Fibroblast of lung (primary cell): ENCODE measurements at regions not wholly inside any gene's neighbourhood (a gene's known extent, or its start where the extent isn't known, plus 50 kb on each side); places are given as distances from the start of the nearest gene placed in this dataset.

Experiments used
- DNase-seq, 2 donors: peaks; one replicate each; pipeline versions ENCODE4 v3.0.0 to v3.0.0-alpha.2; 2010; ENCODE audit warnings: low read depth in 2 of 2
- H2AFZ ChIP-seq: 2 replicates; pipeline ENCODE4 v1.5.1; 2012; ENCODE audit warnings: low read length, control low read depth, inconsistent platforms
- H3K27ac ChIP-seq: 2 replicates; pipeline ENCODE4 v1.5.1; 2011; ENCODE audit warnings: low read length, control low read depth; ENCODE audit not compliant: insufficient read depth
- H3K27me3 ChIP-seq: 2 replicates; pipeline ENCODE4 v1.5.1; 2011; ENCODE audit warnings: mild to moderate bottlenecking, low read length; ENCODE audit not compliant: control insufficient read depth, insufficient read depth
- H3K36me3 ChIP-seq: 2 replicates; pipeline ENCODE4 v1.5.1; 2011; ENCODE audit warnings: low read length; ENCODE audit not compliant: control insufficient read depth, insufficient read depth
- H3K4me1 ChIP-seq: 2 replicates; pipeline ENCODE4 v1.5.1; 2011; ENCODE audit warnings: low read length; ENCODE audit not compliant: control insufficient read depth, insufficient read depth; ENCODE audit errors: extremely low read depth
- H3K4me2 ChIP-seq: 2 replicates; pipeline ENCODE4 v1.5.1; 2011; ENCODE audit warnings: low read length, control low read depth; ENCODE audit not compliant: insufficient read depth; ENCODE audit errors: extremely low read depth
- H3K4me3 ChIP-seq, 4 experiments: fragments of 200-600 bp in 1 of 4; sonication (generic) in 1 of 4; replicated peaks in 1 of 4; 2 replicates each; pipeline ENCODE4 v1.5.1; 2011 to 2016; ENCODE audit warnings: low read length in 4 of 4, low read depth in 3 of 4, mild to moderate bottlenecking in 3 of 4, control low read depth in 2 of 4, inconsistent platforms in 1 of 4, mixed read lengths in 1 of 4; ENCODE audit not compliant: insufficient read depth in 1 of 4; ENCODE audit errors: control extremely low read depth in 1 of 4
- H3K79me2 ChIP-seq: 2 replicates; pipeline ENCODE4 v1.5.1; 2012; ENCODE audit warnings: mild to moderate bottlenecking, low read length, inconsistent platforms; ENCODE audit not compliant: control insufficient read depth, insufficient read depth
- H3K9ac ChIP-seq: 2 replicates; pipeline ENCODE4 v1.5.1; 2011; ENCODE audit warnings: mild to moderate bottlenecking, low read length, control low read depth; ENCODE audit not compliant: insufficient read depth
- H3K9me3 ChIP-seq: 2 replicates; pipeline ENCODE4 v1.5.1; 2012; ENCODE audit warnings: low read depth, low read length; ENCODE audit not compliant: control insufficient read depth, insufficient read depth
- H4K20me1 ChIP-seq: 2 replicates; pipeline ENCODE4 v1.5.1; 2011; ENCODE audit warnings: low read length; ENCODE audit not compliant: control insufficient read depth, insufficient read depth; ENCODE audit errors: extremely low read depth
- CTCF ChIP-seq, 2 donors: IDR thresholded peaks in 1 of 2; conservative IDR thresholded peaks in 1 of 2; 1 replicate in 1 of 2; 2 replicates in 1 of 2; pipeline ENCODE4 v1.5.1; 2011 to 2012; ENCODE audit warnings: low read length in 2 of 2, control low read depth in 1 of 2, inconsistent platforms in 1 of 2, low read depth in 1 of 2, mild to moderate bottlenecking in 1 of 2
- EZH2 ChIP-seq: IDR thresholded peaks from 2 replicates; pipeline ENCODE4 v1.5.1; 2012; ENCODE audit warnings: low read length, control low read depth, mild to moderate bottlenecking; ENCODE audit errors: missing control alignments

DNA sequence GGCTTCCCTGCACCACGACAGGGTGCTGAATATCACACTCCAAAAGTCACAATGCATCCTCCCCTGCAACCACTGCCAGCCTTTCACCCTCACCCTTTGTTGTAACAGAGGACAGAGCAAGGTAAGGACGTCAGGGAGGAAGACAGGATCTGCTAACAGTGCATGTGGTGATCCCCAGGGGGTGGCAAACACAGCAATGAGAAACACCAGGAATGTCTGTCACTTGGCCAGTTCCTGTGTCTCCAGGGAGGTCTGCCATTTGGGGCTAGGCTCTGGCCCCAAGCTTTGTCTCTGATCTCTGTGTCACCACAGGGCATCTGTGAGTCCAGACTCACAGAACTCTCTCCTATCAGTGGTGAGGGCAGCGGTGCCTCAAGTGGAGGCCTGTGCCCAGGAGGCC, 54.3 kb upstream of the SLC24A5 start:
- no peak overlapping the region for H3K27ac ChIP-seq
- H3K27me3 ChIP-seq, result peaks cover 4% of the 10 kb centered on the region
- peaks cover 3% of the 10 kb centered on the region for H3K4me1 ChIP-seq
- DNase-seq, result no peak
- H4K20me1 ChIP-seq, result no peaks in the 10 kb centered on the region
- H3K9ac ChIP-seq, result no peak overlapping the region
- no peak overlapping the region for H3K4me2 ChIP-seq
- H2AFZ ChIP-seq, result no peak overlapping the region
- H3K79me2 ChIP-seq, result no peaks in the 10 kb centered on the region
- H3K4me3 ChIP-seq, result no peak overlapping the region
- TF ChIP-seq EZH2 (no peak), CTCF (conservative IDR thresholded peaks at IDR 0.05 in 1 of 2, IDR thresholded peaks at IDR 0.05 in 1 of 2; ENCODE audit: low read depth in 1 of 2, low read length in 2 of 2) (no peak)
- H3K36me3 ChIP-seq, result no peaks in the 10 kb centered on the region
- no peaks in the 10 kb centered on the region for H3K9me3 ChIP-seq
